ENCODE measurements at regions not wholly inside any gene's neighbourhood (a gene's known extent, or its start where the extent isn't known, plus 50 kb on each side); places are given as distances from the start of the nearest gene placed in this dataset.

DNA sequence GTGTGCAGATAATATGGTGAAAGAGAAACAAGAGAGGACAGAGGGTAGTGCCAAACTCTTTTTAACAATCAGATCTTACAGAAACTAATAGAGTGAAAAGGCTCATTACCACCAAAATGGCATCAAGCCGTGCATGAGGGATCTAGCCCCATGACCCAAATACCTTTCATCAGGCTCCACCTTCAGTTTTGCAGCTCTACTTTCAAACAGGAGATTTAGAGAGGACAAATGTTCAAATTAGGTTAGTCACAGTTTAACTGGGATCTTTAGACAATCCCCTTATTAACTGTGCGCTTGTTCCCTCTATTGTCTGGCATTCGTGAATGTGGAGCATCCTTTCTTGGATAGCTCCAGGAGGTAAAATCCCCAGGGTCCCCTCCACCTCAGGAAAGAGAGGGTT is 1209.3 kb upstream of the CHAC2 start:
- no peak overlapping the region for H3K27ac Mint-ChIP-seq
- H3K27me3 Mint-ChIP-seq (ENCODE audit: insufficient read depth): no peaks in the 10 kb centered on the region

DNA sequence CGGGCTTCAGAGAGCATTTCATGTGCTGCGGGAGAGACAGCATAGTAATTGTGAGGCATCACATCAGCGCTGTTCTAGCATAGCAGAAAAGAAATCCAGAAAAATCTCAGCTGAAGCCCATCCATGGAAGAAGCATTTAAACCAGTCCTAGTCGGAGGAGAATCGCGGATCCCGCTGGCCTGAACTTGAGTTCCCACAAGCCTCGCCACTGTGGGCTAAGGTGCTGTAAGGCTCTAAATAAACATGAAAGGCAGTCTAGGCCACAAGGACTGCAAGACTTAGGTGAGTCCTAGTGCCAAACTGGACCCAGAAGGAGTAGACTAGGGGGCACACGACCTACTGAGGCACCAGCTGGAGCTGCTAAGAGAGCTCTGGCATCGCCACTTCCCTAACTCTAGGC is 1225.3 kb upstream of the CHAC2 start:
- TF ChIP-seq, protein P1, sequence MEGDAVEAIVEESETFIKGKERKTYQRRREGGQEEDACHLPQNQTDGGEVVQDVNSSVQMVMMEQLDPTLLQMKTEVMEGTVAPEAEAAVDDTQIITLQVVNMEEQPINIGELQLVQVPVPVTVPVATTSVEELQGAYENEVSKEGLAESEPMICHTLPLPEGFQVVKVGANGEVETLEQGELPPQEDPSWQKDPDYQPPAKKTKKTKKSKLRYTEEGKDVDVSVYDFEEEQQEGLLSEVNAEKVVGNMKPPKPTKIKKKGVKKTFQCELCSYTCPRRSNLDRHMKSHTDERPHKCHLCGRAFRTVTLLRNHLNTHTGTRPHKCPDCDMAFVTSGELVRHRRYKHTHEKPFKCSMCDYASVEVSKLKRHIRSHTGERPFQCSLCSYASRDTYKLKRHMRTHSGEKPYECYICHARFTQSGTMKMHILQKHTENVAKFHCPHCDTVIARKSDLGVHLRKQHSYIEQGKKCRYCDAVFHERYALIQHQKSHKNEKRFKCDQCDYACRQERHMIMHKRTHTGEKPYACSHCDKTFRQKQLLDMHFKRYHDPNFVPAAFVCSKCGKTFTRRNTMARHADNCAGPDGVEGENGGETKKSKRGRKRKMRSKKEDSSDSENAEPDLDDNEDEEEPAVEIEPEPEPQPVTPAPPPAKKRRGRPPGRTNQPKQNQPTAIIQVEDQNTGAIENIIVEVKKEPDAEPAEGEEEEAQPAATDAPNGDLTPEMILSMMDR (conservative IDR thresholded peaks at IDR 0.05): no peak
- no peak overlapping the region for H3K9ac ChIP-seq (ENCODE audit: extremely low read depth, low read length, poor library complexity, severe bottlenecking)
- H3K4me1 Mint-ChIP-seq: no peaks in the 10 kb centered on the region
- no peak overlapping the region for H3K4me3 ChIP-seq (ENCODE audit: low read length)
- H3K4me1 ChIP-seq (ENCODE audit: control insufficient read depth, insufficient read depth, low read length): no peaks in the 10 kb centered on the region
- H3K9me3 ChIP-seq (ENCODE audit: control insufficient read depth, low read length): no peaks in the 10 kb centered on the region
- 91 to 93% methylated on average over 3 to 10 of the region's 10 CpGs for WGBS, 2 experiments (ENCODE audit: insufficient coverage in 1 of 2, insufficient read length in 1 of 2)
- no peaks in the 10 kb centered on the region for H3K9me3 Mint-ChIP-seq
- H3K27me3 Mint-ChIP-seq (ENCODE audit: insufficient read depth): no peaks in the 10 kb centered on the region
- H3K4me3 Mint-ChIP-seq: no peak overlapping the region
- no peaks in the 10 kb centered on the region for H3K36me3 ChIP-seq (ENCODE audit: control insufficient read depth, insufficient read depth, low read length)
- no peaks in the 10 kb centered on the region for H3K27me3 ChIP-seq (ENCODE audit: control insufficient read depth, insufficient read depth, low read length, poor library complexity, severe bottlenecking)
- DNase-seq: no peak
- H3K27ac ChIP-seq (ENCODE audit: low read depth, low read length): no peak overlapping the region
- H3K27ac Mint-ChIP-seq: no peak overlapping the region
- no peaks in the 10 kb centered on the region for H3K36me3 Mint-ChIP-seq (ENCODE audit: low read depth)

More for the DNA sequence above, 1209.3 kb upstream of the CHAC2 start:
- H3K27me3 ChIP-seq (ENCODE audit: control insufficient read depth, insufficient read depth, low read length, poor library complexity, severe bottlenecking): no peaks in the 10 kb centered on the region
- no peak overlapping the region for H3K27ac ChIP-seq (ENCODE audit: low read depth, low read length)
- TF ChIP-seq, protein P1 (conservative IDR thresholded peaks at IDR 0.05): no peak
- no peak overlapping the region for H3K4me3 Mint-ChIP-seq
- no peak overlapping the region for H3K9ac ChIP-seq (ENCODE audit: extremely low read depth, low read length, poor library complexity, severe bottlenecking)
- H3K4me1 Mint-ChIP-seq: peaks cover 9% of the 10 kb centered on the region
- peak; percentile 40 for DNase-seq
- H3K36me3 ChIP-seq (ENCODE audit: control insufficient read depth, insufficient read depth, low read length): no peaks in the 10 kb centered on the region
- peaks cover 4% of the 10 kb centered on the region for H3K36me3 Mint-ChIP-seq (ENCODE audit: low read depth)
- peaks cover 4% of the 10 kb centered on the region for H3K4me1 ChIP-seq (ENCODE audit: control insufficient read depth, insufficient read depth, low read length)
- peaks cover 2% of the 10 kb centered on the region for H3K9me3 Mint-ChIP-seq
- H3K4me3 ChIP-seq (ENCODE audit: low read length): no peak overlapping the region
- WGBS, 2 experiments (ENCODE audit: insufficient coverage in 1 of 2, insufficient read length in 1 of 2): 79% methylated on average over 3 of the region's 3 CpGs; no CpG with 5 or more reads in 1 of the 2 experiments
- no peaks in the 10 kb centered on the region for H3K9me3 ChIP-seq (ENCODE audit: control insufficient read depth, low read length)

DNA sequence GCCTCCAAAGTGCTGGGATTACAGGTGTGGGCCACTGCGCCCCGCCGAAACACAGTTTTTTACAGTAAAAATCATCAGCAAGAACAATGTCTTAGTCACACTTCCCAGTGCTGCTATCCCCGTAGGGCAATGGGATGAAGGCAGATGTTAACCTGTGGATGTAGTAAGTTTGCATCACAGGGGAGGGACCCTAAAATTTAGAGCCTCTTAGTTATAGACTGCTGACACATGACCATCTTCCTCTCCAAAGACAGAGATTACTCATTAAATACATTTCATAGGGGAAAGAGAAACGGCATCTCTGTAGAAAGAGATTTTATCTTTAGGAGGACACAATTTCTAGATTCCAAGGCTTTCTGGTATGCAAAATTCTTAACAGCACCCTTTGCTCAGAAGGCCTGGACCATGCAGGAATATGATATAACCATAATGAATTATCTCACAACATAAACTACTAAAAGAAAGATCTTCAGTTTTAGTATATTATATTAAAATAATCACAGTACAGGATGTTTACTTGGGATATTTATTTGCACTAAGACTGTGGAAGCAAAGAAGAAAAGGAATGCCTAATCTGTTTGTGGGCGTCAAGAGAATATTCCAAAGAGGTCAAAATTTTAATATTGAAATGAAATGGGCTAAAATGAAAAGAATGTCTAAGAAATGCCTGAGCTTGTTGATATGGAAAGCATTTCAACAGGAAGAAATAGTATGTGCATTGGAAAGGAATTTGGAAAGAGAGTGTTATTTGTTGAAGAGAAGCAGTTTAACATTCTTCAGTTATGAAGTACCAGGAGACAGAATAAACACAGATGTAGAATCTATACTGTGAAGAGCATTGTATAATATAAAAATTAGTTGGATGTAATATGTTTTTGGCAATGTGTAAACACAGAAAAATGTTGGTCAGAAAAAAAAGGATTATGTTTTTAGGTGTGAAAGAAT is 1228.3 kb upstream of the CHAC2 start:
- WGBS, 2 experiments (ENCODE audit: insufficient coverage in 1 of 2, insufficient read length in 1 of 2): 83 to 99% methylated on average over 1 to 5 of the region's 6 CpGs
- no peaks in the 10 kb centered on the region for H3K9me3 Mint-ChIP-seq
- no peak overlapping the region for H3K4me3 ChIP-seq (ENCODE audit: low read length)
- no peak overlapping the region for H3K9ac ChIP-seq (ENCODE audit: extremely low read depth, low read length, poor library complexity, severe bottlenecking)
- DNase-seq: no peak
- H3K4me1 Mint-ChIP-seq: no peaks in the 10 kb centered on the region
- no peaks in the 10 kb centered on the region for H3K36me3 Mint-ChIP-seq (ENCODE audit: low read depth)
- no peak overlapping the region for H3K27ac Mint-ChIP-seq
- H3K36me3 ChIP-seq (ENCODE audit: control insufficient read depth, insufficient read depth, low read length): no peaks in the 10 kb centered on the region
- H3K27me3 Mint-ChIP-seq (ENCODE audit: insufficient read depth): no peaks in the 10 kb centered on the region
- no peaks in the 10 kb centered on the region for H3K4me1 ChIP-seq (ENCODE audit: control insufficient read depth, insufficient read depth, low read length)
- TF ChIP-seq, protein P1 (conservative IDR thresholded peaks at IDR 0.05): no peak
- H3K27me3 ChIP-seq (ENCODE audit: control insufficient read depth, insufficient read depth, low read length, poor library complexity, severe bottlenecking): no peaks in the 10 kb centered on the region
- H3K27ac ChIP-seq (ENCODE audit: low read depth, low read length): no peak overlapping the region
- no peak overlapping the region for H3K4me3 Mint-ChIP-seq
- no peaks in the 10 kb centered on the region for H3K9me3 ChIP-seq (ENCODE audit: control insufficient read depth, low read length)
